Erythroblast (primary cell): ENCODE measurements at regions not wholly inside any gene's neighbourhood (a gene's known extent, or its start where the extent isn't known, plus 50 kb on each side); places are given as distances from the start of the nearest gene placed in this dataset.
"Not testable (repeated sequence)": the region's sequence is repeated elsewhere in the genome, so short reads cannot be mapped to it uniquely, and the experiment has no call there.

Experiments
- DNase-seq, 2 experiments: peaks; one replicate each; lab custom pipeline; 2025; lab: John Stamatoyannopoulos, UW
- GATA1 ChIP-seq: IDR thresholded peaks from 2 replicates; pipeline ENCODE4 v1.6.1; 2011; ENCODE audit warnings: low read depth, mild to moderate bottlenecking, control low read depth, low read length, moderate library complexity
- POLR2A ChIP-seq: IDR thresholded peaks from 2 replicates; pipeline ENCODE4 v1.6.1; 2011; ENCODE audit warnings: mild to moderate bottlenecking, low read length

- no peak for DNase-seq
- TF ChIP-seq POLR2A: no peak
- no peak for TF ChIP-seq GATA1
These were observed 160.1 kb downstream of the TBX15 start for GRCh38 chr1:118828038-118828437.

- TF ChIP-seq POLR2A (no peak), GATA1 (no peak)
- DNase-seq: no peak
These were observed 160.5 kb downstream of the TBX15 start for GRCh38 chr1:118827636-118828035.

DNA sequence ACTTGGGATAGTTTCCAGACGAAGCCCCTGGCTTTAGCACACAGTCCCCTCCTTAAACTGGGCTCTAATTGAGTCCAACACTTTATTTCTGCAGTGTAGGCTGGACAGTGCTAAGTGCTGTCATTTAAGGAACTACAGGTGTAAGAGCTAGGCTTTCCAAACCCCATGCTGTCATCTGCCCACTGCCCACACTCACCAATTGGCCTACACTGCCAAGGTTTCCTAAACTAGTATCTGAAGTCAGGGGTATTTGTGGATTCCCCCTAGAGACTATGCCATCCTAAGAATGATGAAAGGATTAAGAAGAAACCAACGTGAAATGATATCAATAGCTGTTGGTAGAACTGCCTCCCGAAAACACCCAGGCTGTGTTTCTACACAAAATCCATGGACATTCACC is 160.9 kb downstream of the TBX15 start:
- TF ChIP-seq POLR2A (no peak), GATA1 (no peak)
- DNase-seq: no peak

DNA sequence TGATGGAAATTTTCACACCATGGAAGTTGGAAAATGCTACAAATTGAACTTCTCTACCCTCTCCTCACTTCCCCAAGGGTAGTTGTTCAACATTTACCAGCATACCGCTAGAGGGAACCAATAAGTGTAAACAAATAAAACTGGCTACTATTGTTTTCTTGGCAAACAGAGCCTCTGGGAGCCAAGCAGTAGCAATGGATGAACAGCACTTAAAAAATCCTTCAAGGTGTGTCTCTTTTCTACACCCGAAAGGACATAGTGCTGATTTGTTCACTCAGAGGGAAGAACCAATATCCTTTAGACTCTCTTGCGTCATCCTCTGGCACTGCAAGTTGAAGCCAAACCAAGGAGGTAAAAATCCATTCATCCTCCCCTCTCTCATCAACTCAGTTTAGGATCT is 161.5 kb downstream of the TBX15 start:
- TF ChIP-seq GATA1: no peak
- no peak for TF ChIP-seq POLR2A
- no peak for DNase-seq

GRCh38 chr1:118825619-118826018 is 162.5 kb downstream of the TBX15 start:
- no peak for DNase-seq
- no peak for TF ChIP-seq POLR2A
- TF ChIP-seq GATA1: no peak

- DNase-seq: no peak
These were observed 166.3 kb downstream of the TBX15 start for GRCh38 chr1:118821801-118822200.

DNA sequence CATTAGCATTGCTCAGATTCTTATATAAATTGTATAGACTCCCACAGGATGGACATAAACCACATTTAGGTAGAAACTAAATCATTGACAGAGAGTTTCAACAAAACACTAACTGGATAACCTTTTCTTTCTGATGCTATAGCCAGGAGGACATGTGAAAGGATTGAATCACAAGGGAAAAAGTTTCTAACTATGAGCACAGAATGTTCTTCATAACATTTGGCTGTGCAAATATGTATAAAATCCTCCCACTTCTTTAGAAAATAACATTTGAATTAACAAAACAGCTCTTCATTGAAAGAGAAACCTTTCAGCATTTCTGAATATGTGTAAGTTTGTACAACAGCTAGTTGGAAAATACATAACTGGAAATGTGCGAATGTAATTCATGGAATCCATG is 167.3 kb downstream of the TBX15 start:
- TF ChIP-seq GATA1 (no peak), POLR2A (no peak)
- no peak for DNase-seq

More at GRCh38 chr1:118821801-118822200, 166.3 kb downstream of the TBX15 start:
- TF ChIP-seq POLR2A (no peak), GATA1 (no peak)

GRCh38 chr1:118815909-118816308 is 172.2 kb downstream of the TBX15 start:
- TF ChIP-seq POLR2A: no peak
- no peak for TF ChIP-seq GATA1
- DNase-seq: no peak

- TF ChIP-seq POLR2A (no peak), GATA1 (no peak)
These were observed 175.6 kb downstream of the TBX15 start for GRCh38 chr1:118812555-118812954.

GRCh38 chr1:118811156-118811555 is 177.0 kb downstream of the TBX15 start:
- DNase-seq: no peak
- TF ChIP-seq GATA1 (no peak), POLR2A (no peak)

More at GRCh38 chr1:118812555-118812954, 175.6 kb downstream of the TBX15 start:
- DNase-seq: no peak

DNA sequence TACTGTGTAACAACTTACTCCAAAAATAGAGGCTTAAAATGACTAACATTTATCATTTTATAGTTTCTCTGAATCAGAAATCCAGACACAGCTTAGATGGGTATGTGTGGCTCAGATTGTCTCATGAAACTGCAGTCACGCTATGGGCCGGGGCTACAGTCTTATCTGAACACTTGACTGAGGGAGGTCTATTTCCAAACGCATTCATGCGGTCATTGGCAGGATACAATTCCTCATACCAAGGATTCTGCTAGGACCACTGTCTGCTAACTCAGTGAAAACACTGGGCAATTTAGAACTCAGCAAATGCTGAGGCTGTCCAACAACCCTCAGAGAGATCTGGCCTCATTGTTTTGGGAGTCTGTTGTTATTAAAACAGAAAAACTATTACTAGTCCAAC is 178.6 kb downstream of the TBX15 start:
- TF ChIP-seq POLR2A: no peak
- no peak for TF ChIP-seq GATA1

DNA sequence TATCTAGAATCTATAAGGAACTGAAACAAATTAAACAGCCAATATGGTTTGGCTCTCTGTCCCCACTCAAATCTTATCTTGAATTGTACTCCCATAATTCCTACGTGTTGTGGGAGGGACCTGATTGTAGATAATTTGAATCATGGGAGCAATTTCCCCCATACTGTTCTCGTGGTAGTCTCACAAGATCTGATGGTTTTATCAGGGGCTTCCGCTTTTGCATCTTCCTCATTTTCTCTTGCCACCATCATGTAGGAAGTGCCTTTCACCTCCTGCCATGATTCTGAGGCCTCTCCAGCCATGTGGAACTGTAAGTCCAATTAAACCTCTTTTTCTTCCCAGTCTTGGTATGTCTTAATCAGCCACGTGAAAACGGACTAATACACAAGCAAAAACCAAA is 185.0 kb downstream of the TBX15 start:
- not testable (repeated sequence) for DNase-seq

More for the DNA sequence above, 178.6 kb downstream of the TBX15 start:
- no peak for DNase-seq

- no peak for TF ChIP-seq POLR2A
- DNase-seq: no peak
These were observed 196.9 kb downstream of the TBX15 start for GRCh38 chr1:118791094-118791691.

GRCh38 chr1:118788463-118788862 is 199.7 kb downstream of the TBX15 start:
- no peak for TF ChIP-seq GATA1
- no peak for TF ChIP-seq POLR2A
- DNase-seq: no peak

- TF ChIP-seq POLR2A (no peak), GATA1 (no peak)
- DNase-seq: no peak
These were observed 201.5 kb downstream of the TBX15 start for GRCh38 chr1:118786454-118787155.

- TF ChIP-seq POLR2A: no peak
- TF ChIP-seq GATA1: no peak
- DNase-seq: no peak
These were observed 202.9 kb downstream of the TBX15 start for GRCh38 chr1:118785246-118785645.
